ENCODE measurements at regions not wholly inside any gene's neighbourhood (a gene's known extent, or its start where the extent isn't known, plus 50 kb on each side); places are given as distances from the start of the nearest gene placed in this dataset.
A peak's percentile ranks its signal among the peaks of the same experiment; 100 is the strongest.

DNA sequence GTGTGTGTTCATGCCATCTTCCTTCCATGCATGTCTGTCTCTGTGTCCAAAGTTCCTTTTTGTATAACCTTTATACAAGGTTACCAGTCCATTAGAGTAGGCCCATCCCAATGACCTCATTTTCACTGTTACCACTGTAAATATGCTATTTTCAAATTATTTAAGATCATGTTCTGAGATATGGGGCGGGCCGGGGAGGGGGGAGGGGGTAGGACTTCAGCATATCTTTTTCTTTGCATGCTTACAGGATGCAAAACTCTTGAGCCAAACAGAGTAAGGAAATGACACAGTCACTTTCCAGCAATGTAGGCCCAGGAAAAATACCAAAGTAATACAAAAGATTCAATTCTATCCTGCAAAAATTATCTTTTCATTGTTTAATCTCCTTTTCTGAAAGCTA is 124.1 kb upstream of the HNRNPA3 start:
- Histone ChIP-seq H3K9me3 (no peaks in the 10 kb centered on the region), H3K27me3 (no peaks in the 10 kb centered on the region), H3K4me3 (ENCODE audit: low read depth, low read length) (no peak overlapping the region), H3K4me1 (no peaks in the 10 kb centered on the region), H3K36me3 (no peaks in the 10 kb centered on the region)
- TF ChIP-seq, protein P1, sequence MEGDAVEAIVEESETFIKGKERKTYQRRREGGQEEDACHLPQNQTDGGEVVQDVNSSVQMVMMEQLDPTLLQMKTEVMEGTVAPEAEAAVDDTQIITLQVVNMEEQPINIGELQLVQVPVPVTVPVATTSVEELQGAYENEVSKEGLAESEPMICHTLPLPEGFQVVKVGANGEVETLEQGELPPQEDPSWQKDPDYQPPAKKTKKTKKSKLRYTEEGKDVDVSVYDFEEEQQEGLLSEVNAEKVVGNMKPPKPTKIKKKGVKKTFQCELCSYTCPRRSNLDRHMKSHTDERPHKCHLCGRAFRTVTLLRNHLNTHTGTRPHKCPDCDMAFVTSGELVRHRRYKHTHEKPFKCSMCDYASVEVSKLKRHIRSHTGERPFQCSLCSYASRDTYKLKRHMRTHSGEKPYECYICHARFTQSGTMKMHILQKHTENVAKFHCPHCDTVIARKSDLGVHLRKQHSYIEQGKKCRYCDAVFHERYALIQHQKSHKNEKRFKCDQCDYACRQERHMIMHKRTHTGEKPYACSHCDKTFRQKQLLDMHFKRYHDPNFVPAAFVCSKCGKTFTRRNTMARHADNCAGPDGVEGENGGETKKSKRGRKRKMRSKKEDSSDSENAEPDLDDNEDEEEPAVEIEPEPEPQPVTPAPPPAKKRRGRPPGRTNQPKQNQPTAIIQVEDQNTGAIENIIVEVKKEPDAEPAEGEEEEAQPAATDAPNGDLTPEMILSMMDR (IDR thresholded peaks at IDR 0.05; ENCODE audit: low read depth, low read length) = no peak
- no peak for DNase-seq

DNA sequence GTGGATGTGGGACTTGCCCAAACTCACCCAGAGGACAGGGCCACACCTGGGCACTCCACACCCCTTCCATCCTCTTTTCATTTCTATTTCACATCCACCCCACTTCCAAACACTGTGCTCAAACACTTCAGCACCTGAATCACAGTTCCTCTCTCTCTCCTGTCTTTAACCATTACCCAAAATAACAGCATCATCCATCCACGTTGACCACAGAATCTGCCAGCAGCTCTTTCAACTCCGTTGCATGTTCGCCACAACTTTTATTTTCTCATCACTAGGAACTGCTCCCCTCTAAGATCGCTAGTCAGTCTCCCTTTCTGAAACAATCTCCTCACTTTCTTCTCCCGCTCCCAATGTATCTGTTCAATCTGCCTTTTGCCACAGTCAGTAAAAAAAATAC is 121.6 kb upstream of the HNRNPA3 start:
- TF ChIP-seq, protein P1 (IDR thresholded peaks at IDR 0.05; ENCODE audit: low read depth, low read length) = no peak
- no peaks in the 10 kb centered on the region for H3K36me3 ChIP-seq
- no peaks in the 10 kb centered on the region for H3K4me1 ChIP-seq
- no peak for DNase-seq
- no peaks in the 10 kb centered on the region for H3K27me3 ChIP-seq
- H3K4me3 ChIP-seq (ENCODE audit: low read depth, low read length) = no peak overlapping the region
- H3K9me3 ChIP-seq = no peaks in the 10 kb centered on the region

DNA sequence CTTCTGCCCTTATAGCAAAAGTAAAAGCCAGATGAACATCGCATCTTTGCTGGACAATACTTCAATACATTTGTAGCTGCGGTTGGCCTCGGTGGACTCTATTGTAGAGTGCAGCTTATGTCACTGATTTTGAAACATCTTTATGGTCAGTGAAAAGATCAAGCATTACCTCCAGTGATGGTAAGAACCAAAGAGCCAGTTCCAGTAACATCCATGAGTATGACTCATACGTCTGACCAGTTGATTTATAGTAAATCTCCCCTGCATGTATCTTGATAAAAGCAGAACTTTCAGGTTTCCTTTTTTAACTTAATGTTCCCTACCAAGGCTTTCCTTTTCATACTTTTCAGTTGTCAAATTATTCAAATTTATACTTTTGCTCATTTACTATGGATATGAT is 119.2 kb upstream of the HNRNPA3 start:
- Histone ChIP-seq H3K4me3 (ENCODE audit: low read depth, low read length) (no peak overlapping the region), H3K4me1 (no peaks in the 10 kb centered on the region), H3K27me3 (no peaks in the 10 kb centered on the region), H3K9me3 (no peaks in the 10 kb centered on the region), H3K36me3 (no peaks in the 10 kb centered on the region)
- no peak for DNase-seq
- TF ChIP-seq, protein P1 (IDR thresholded peaks at IDR 0.05; ENCODE audit: low read depth, low read length) = no peak

DNA sequence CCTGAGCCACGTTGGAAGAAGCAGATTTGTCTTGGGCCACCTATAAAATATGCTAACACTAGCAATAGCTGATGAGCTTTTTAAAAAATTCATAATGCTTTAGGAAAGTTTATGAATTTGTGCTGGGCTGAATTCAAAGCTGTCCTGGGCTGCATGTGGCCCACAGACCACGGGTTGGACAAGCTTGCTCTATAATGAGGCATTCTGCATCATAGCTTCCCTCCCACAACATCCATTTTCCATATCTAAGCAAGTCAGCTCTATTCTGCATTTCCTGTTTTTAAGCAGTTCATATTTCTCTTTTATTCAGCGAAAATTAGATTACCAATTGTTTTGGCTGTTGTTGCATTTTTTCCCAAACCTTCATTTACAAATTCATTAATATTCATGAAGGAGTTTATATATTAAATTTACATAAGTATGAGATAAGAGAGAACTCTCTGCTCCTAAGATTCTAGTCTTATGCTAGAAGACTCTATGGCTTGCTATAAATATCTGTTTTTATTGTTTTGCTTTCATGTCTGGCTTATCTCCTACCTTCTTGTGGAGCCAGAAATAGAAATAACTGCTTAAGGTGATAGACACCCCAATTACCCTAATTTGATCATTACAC is 114.5 kb upstream of the HNRNPA3 start:
- TF ChIP-seq, protein P1 (IDR thresholded peaks at IDR 0.05; ENCODE audit: low read depth, low read length) = no peak
- no peaks in the 10 kb centered on the region for H3K36me3 ChIP-seq
- no peaks in the 10 kb centered on the region for H3K27me3 ChIP-seq
- no peaks in the 10 kb centered on the region for H3K4me1 ChIP-seq
- no peak for DNase-seq
- no peaks in the 10 kb centered on the region for H3K9me3 ChIP-seq
- no peak overlapping the region for H3K4me3 ChIP-seq (ENCODE audit: low read depth, low read length)

DNA sequence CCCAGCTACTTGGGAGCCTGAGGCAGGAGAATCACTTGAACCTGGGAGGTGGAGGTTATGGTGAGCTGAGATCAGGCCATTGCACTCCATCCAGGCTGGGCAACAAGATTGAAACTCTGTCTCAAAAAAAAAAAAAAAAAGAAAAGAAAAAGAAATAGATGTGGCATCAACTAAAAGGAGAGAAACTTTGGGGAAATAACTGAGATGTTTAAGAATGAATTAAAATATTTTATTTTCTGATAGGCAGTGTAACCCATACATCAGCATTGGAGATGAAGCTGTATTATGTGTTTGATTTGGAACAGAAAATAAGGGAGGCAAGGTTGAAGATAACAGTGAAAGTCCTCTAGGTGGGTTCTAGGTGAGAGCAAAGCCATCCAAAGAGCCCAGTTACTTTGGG is 110.7 kb upstream of the HNRNPA3 start:
- no peak for DNase-seq
- H3K9me3 ChIP-seq = no peaks in the 10 kb centered on the region
- H3K4me1 ChIP-seq = no peaks in the 10 kb centered on the region
- TF ChIP-seq, protein P1 (IDR thresholded peaks at IDR 0.05; ENCODE audit: low read depth, low read length) = no peak
- no peaks in the 10 kb centered on the region for H3K36me3 ChIP-seq
- H3K27me3 ChIP-seq = no peaks in the 10 kb centered on the region
- H3K4me3 ChIP-seq (ENCODE audit: low read depth, low read length) = no peak overlapping the region

DNA sequence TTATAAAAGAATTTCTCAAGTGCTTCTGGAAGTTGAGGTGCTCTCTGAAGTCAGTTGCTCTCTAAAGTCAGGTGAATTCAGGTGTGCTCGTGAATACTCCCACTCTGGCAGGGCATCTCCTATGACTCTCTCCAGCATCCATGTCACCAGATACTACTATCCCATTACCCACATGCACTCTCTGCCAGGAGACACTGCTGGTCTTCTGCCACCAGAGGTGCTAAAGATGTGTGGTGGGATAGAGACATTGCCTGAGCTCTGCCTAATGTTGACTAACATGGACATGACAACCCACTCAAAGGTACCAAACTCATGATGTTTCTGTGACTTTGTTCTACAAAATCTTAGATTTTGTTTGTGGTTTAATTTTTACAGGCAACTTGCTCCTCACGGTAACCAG is 106.4 kb upstream of the HNRNPA3 start:
- no peaks in the 10 kb centered on the region for H3K36me3 ChIP-seq
- H3K4me3 ChIP-seq (ENCODE audit: low read depth, low read length) = no peak overlapping the region
- TF ChIP-seq, protein P1 (IDR thresholded peaks at IDR 0.05; ENCODE audit: low read depth, low read length) = peak; percentile 33
- DNase-seq = peak; percentile 8
- H3K9me3 ChIP-seq = no peaks in the 10 kb centered on the region
- H3K27me3 ChIP-seq = no peaks in the 10 kb centered on the region
- no peaks in the 10 kb centered on the region for H3K4me1 ChIP-seq
